IMR-90 (cell line): ENCODE measurements at regions not wholly inside any gene's neighbourhood (a gene's known extent, or its start where the extent isn't known, plus 50 kb on each side); places are given as distances from the start of the nearest gene placed in this dataset.

Source experiments
- BHLHE40 ChIP-seq: fragments of 150-350 bp; IDR thresholded peaks from 2 replicates; pipeline ENCODE4 v1.6.1; 2016; ENCODE audit warnings: mild to moderate bottlenecking, low read depth, low read length
- CEBPB ChIP-seq: IDR thresholded peaks from 2 replicates; pipeline ENCODE4 v1.6.1; 2012; ENCODE audit warnings: low read depth, low read length, improper control_type of control experiment
- CHD1 ChIP-seq: IDR thresholded peaks from 2 replicates; pipeline ENCODE4 v1.6.1; 2012; ENCODE audit warnings: low read depth, low read length, improper control_type of control experiment
- CTCF ChIP-seq: conservative IDR thresholded peaks from 2 replicates; pipeline ENCODE4 v1.5.1; 2012; ENCODE audit warnings: mild to moderate bottlenecking, low read depth, low read length, improper control_type of control experiment
- POLR2A ChIP-seq: IDR thresholded peaks from 2 replicates; pipeline ENCODE4 v1.6.1; 2012; ENCODE audit warnings: mild to moderate bottlenecking, low read depth, low read length
- RAD21 ChIP-seq: IDR thresholded peaks from 2 replicates; pipeline ENCODE4 v1.6.1; 2012; ENCODE audit warnings: low read length, improper control_type of control experiment
- RCOR1 ChIP-seq: IDR thresholded peaks from 2 replicates; pipeline ENCODE4 v1.6.1; 2012; ENCODE audit warnings: mild to moderate bottlenecking, low read length, improper control_type of control experiment; ENCODE audit not compliant: insufficient replicate concordance
- SMC3 ChIP-seq: fragments of 150-350 bp; IDR thresholded peaks from 2 replicates; pipeline ENCODE4 v1.6.1; 2016; ENCODE audit warnings: low read depth, mild to moderate bottlenecking, antibody characterized with exemption, low read length, moderate library complexity
- USF2 ChIP-seq: fragments of 150-350 bp; IDR thresholded peaks from 2 replicates; pipeline ENCODE4 v1.6.1; 2017; ENCODE audit warnings: mild to moderate bottlenecking, antibody characterized with exemption, low read length, low read depth

- no peak for TF ChIP-seq CHD1
- no peak for TF ChIP-seq CTCF
- TF ChIP-seq RAD21 = no peak
- TF ChIP-seq BHLHE40 = no peak
- no peak for TF ChIP-seq RCOR1
- TF ChIP-seq CEBPB = no peak
- TF ChIP-seq SMC3 = no peak
- TF ChIP-seq POLR2A = no peak
- no peak for TF ChIP-seq USF2
Observed at GRCh38 chr2:225980372-225980771, 580.9 kb downstream of the NYAP2 start.
